MM.1S (cell line): ENCODE measurements at regions not wholly inside any gene's neighbourhood (a gene's known extent, or its start where the extent isn't known, plus 50 kb on each side); places are given as distances from the start of the nearest gene placed in this dataset.

Experiments used
- EZH2 ChIP-seq: fragments of 300-600 bp; sonication (generic); optimal IDR thresholded peaks from 2 replicates; pipeline ENCODE3; 2017; ENCODE audit warnings: low read depth, mild to moderate bottlenecking, antibody characterized with exemption, low read length, mixed read lengths
- EZH2phosphoT487 ChIP-seq: fragments of 300-600 bp; sonication (generic); IDR thresholded peaks from 2 replicates; pipeline ENCODE4 v1.6.1; 2018; ENCODE audit warnings: antibody characterized with exemption, low read length
- TF ChIP-seq, protein P1 (sequence below): fragments of 300-600 bp; sonication (generic); IDR thresholded peaks from 2 replicates; pipeline ENCODE4 v1.5.1; 2016; ENCODE audit warnings: antibody characterized with exemption, low read length, mixed read lengths

DNA sequence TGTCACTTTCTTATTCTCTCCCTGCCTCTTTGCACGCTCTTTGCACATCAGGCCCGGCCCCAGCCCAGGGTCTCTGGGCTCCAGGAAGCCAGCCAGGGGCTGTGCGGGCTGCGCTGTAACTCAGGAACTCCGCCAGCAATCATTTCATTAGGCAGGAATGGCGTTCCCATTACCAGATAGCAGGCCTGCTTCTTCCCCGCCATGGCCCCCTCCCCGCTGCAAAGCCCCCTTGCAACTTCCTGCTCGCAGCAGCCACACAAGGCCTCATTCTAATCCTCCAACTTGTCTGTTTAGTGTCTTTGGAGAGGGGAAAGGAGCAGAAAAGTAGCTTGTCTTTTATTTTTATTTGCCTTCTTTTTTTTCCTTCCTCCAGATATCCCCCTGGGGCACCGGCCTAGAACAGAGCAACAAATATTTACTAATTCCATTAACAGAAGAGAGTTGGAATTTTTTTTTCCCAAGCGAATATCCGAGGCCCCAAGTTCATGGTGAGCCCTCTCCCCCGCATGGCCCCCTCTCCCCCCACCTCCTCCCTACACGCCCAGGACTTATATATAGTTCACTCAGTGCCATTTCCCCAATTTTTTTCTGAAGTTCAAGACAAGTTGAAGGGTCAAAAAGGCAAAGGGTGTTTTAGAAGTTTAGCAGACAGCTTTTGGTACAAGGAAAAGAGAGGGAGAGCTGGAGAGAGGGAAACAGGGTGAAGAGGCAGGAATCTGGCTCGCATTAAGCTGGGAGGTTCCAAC lies 329.4 kb upstream of the TBX3 start:
- TF ChIP-seq, protein P1, sequence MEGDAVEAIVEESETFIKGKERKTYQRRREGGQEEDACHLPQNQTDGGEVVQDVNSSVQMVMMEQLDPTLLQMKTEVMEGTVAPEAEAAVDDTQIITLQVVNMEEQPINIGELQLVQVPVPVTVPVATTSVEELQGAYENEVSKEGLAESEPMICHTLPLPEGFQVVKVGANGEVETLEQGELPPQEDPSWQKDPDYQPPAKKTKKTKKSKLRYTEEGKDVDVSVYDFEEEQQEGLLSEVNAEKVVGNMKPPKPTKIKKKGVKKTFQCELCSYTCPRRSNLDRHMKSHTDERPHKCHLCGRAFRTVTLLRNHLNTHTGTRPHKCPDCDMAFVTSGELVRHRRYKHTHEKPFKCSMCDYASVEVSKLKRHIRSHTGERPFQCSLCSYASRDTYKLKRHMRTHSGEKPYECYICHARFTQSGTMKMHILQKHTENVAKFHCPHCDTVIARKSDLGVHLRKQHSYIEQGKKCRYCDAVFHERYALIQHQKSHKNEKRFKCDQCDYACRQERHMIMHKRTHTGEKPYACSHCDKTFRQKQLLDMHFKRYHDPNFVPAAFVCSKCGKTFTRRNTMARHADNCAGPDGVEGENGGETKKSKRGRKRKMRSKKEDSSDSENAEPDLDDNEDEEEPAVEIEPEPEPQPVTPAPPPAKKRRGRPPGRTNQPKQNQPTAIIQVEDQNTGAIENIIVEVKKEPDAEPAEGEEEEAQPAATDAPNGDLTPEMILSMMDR: no peak
- TF ChIP-seq EZH2 (no peak), EZH2phosphoT487 (no peak)
